SIG-M5 (cell line): ENCODE measurements at regions not wholly inside any gene's neighbourhood (a gene's known extent, or its start where the extent isn't known, plus 50 kb on each side); places are given as distances from the start of the nearest gene placed in this dataset.

Experiments used
- DNase-seq: peaks from one replicate; lab custom pipeline; 2025; lab: John Stamatoyannopoulos, UW

- DNase-seq, result no peak
Measured at GRCh38 chr2:146227152-146228019, 1617.4 kb upstream of the ACVR2A start.

DNA sequence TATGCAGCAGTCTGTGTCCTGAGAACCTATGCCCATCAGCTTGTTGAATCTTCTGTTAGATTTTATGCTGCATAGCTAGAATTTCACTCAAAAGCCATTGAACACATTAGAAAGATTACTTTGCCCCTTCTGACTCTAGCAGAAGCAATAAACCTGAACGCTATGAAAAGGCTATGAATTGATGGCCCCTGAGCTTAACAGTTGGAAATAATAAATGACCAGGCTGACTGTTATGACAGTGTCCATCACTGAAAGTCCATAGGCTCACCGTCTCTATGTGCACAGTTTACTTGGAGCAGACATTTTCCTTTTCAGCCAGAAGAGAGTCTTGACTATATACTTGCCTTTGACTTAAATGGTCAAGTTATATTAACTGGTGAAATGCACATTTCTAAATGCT, 1618.8 kb upstream of the ACVR2A start:
- no peak for DNase-seq

DNA sequence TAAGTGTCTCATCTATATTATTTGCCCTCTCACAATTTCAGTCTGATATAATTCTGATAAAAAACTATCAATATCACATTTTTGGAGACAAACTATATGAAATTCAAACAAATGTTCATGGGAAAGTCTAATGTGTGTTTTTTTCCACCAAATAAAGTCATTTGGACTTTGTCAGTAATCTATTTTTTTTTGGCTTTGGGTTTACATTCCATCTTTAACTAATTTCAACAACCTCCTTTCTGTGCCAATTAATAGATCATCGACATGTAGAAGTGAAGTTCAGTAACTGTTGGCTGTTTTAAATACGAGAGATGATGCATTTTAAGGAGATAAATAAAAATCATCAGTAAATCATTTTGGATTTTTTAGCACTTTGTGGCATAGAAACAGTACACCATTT, 1623.0 kb upstream of the ACVR2A start:
- no peak for DNase-seq

- no peak for DNase-seq
Measured at GRCh38 chr2:146220957-146221356, 1623.9 kb upstream of the ACVR2A start.

DNA sequence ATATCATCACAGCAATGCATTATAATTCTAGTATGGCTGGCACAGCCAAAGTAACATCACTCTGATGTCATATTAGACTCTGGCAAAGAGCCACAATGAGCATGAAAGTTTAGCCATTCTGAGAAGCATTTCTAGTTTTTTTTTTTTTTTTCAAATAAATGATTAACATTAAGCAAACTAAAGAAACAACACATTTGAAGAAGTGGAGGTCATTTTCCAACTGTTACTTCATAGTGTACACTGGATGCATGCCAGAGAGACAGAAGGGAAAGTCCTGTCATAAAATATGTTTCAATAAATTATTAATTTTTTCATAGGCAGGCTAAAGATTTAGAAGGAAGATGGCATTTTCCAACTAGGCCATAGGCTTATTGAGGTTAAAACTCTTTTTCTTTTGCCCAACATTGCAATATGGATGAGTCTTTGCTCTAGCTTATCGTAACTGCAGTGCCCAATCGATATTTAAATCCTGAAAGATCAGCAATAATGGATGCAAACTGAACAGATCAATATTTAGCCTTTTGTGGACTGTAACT, 1630.4 kb upstream of the ACVR2A start:
- DNase-seq, result no peak

DNA sequence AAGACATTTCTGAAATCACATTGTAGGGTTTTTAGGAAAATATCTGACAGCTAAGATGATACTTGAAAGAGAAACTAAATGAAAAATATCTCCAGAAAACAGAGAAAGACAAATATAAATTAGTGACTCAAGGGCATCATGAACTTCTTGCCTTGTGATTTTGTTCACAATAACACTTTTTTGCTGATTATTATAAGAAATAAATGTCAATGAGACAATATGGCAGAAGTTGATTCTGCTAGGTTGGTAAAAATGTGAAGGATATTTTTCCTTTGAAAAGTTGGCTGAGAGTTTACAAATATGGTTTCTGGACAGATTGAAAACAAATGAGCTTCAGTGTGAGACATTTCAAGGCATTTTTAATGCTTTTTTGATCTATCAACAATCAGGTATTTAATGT, 1631.2 kb upstream of the ACVR2A start:
- no peak for DNase-seq

DNA sequence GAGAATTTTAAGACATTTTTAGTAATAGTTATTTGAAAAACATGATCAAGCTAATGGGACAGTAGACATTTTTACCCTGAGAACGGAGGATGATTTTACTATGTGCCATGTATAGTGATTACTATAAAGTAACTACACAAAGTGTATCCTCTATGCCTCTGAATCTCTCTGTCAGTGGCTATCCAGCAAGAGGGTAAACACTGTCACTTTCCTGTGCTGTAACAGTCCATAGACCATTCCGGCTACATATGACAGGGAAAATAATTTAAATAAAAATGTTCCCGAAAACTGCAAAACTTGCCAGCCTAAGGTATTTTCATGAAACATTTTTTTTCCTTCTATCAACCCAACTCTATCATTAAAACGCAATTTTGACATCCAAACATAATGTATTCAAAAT, 1632.2 kb upstream of the ACVR2A start:
- no peak for DNase-seq

GRCh38 chr2:146209842-146210275, 1635.0 kb upstream of the ACVR2A start:
- no peak for DNase-seq

DNA sequence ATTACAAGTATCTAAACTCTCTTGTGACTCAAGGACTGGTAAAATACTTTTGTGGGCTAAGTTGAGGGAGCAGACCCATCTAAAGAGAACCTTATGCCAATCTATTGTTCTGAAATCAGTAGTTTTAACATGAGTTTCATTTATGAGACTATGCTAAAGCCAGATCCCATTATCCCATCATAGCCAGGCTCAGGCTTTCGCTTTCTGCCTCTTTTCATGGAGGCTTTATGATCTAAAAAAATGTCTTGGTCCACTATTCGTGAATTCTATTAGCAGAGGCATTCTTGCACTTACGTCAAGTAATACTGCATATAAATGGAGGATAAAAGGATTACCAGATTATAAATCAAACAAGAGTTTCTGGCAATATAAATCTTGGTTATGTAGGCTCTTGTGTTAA, 1636.9 kb upstream of the ACVR2A start:
- DNase-seq, result no peak

DNA sequence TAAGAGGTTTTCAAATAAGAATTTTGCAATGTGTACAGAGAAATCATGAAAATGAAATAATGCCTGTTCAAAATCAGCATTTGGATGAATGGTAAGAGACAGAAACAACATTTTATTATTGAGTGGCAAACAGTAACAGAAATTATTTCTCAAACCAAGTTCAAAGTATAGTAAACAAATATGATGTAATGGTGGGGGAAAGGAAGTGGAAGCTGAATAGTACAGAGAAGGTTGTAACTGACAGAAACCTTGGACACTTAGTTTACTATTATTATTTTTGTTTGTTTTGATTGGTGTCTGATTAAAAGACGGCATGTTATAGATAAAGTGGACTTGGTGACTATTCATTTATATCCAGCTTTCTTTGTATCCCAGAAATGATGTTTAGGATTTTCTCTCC, 1637.4 kb upstream of the ACVR2A start:
- DNase-seq, result no peak

GRCh38 chr2:146203064-146203624, 1641.7 kb upstream of the ACVR2A start:
- no peak for DNase-seq

DNA sequence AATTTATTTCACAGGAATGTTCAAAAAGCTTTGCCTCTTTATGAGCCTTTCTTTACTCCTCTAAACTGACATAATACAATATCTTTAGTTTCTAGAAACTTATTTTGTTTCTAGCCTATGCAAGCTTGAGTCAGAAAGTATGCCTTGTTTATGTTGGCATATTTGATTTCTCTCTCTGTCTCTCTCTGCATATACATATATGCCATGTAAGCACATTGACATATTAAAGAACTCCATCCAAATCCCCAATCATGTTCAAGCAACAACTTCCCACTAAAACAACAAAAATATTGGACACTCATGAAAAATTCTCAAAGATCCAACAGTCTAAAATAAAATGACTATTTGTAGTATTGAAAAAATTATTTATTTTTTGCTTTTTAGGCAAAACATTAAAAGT, 1651.2 kb upstream of the ACVR2A start:
- no peak for DNase-seq

GRCh38 chr2:146189541-146189940, 1655.3 kb upstream of the ACVR2A start:
- DNase-seq, result no peak

- DNase-seq, result no peak
Measured at GRCh38 chr2:146173934-146174333, 1654.0 kb upstream of the ZEB2 start.

- no peak for DNase-seq
Measured at GRCh38 chr2:146161256-146161882, 1641.5 kb upstream of the ZEB2 start.

DNA sequence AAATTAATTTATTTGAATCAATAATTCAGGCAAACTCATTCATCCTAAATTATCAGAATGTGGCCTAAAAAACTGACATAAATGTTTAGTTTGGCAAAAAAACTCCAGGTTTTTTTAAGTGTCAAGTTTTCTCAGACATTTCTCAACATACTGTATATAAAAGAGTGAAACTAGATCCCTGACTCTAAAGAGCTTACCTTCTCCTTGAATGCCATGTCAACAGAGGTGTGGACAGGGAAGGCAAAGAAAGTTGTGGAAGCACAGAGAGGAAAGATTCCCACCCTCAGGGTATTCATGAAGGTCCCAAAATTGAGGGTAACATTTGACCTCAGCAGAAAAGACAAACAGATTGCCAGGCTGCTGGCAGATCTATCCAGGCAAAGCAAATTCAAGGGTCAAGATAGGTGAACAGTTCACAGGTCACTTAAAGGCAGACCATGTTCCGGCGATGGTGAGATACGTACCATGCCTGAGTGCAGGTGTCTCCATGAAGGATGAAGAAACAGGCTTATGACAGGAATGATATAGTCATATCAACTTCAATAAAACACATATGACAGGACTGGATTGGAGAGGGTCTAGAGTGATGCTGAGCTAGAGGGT, 1638.3 kb upstream of the ZEB2 start:
- DNase-seq, result no peak

GRCh38 chr2:146147448-146148012, 1627.6 kb upstream of the ZEB2 start:
- DNase-seq, result no peak

DNA sequence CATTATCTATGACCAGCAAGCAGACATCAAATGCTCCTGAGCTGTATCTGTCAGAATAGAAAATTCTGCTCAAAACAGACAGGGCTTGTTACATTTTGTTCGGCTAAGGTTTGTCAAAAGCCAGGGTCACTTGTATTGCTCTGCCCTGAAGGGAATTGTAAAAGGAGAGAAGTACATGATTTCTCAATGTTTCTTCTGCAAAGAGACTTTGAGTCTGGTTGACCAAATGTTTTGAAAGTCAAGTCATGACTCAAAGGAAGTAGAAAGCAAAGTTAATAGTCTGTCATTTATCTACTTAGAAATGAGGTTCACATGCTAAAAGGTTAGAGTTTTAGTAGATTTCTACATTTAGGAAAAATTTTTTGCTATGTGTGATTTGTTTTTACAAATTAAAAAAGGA, 1624.1 kb upstream of the ZEB2 start:
- DNase-seq, result no peak

GRCh38 chr2:146138820-146139219, 1618.9 kb upstream of the ZEB2 start:
- DNase-seq, result no peak

DNA sequence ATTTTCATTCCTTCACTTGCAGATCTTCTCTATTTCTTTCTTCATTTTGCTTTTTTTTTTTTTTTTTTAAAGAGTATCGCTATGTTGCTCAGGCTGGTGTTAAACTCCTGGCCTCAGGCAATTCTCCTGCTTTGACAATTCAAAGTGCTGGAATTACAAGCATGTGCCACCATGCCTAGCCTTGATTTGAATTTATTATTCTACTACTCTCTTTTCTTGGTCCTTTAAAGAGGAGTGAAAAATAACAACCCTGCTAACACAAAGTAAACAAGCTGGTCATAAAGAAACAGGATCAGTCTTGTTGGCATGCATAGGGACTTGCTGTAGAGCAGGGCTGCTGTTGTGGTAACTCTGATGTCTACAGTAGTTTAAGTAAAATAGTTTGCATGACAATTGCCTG, 1615.3 kb upstream of the ZEB2 start:
- no peak for DNase-seq

DNA sequence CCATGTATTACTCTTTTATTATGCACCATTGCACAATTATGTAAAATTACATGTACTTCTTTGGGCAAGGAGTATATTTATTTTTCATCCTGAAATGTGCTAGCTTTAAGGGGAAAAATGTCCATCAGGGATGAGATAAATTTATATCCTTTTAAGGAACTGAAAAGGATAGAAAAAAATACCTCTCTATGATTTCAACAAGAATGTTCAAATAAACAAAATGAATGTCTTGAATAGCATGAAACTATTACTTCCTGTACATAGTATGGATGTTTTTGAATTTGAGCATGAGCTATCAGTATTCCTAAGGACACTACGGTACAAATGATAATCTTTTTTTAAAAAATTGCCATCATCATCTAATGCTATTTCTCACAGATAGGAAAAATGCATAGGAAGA, 1611.9 kb upstream of the ZEB2 start:
- no peak for DNase-seq

- no peak for DNase-seq
Measured at GRCh38 chr2:146131048-146131447, 1611.1 kb upstream of the ZEB2 start.
